SK-MEL-5 (cell line): ENCODE measurements at regions not wholly inside any gene's neighbourhood (a gene's known extent, or its start where the extent isn't known, plus 50 kb on each side); places are given as distances from the start of the nearest gene placed in this dataset.

Experiments used
- DNase-seq: peaks from one replicate; pipeline ENCODE4 v3.0.0-alpha.2; 2016; ENCODE audit warnings: low read depth, low spot score
- in situ Hi-C: cut with HindIII; loops from 2 replicates; pipeline ENCODE4 v1.10.0; 2016; ENCODE audit warnings: low sequenced_read_pairs, high pct_unique_total_duplicates, low pct_unique_long_range_greater_than_20kb

GRCh38 chr12:24270965-24271364 is 321.5 kb upstream of the SOX5 start:
- DNase-seq = no peak
- in situ Hi-C loops = no loop called here

GRCh38 chr12:24270464-24270863 is 321.0 kb upstream of the SOX5 start:
- in situ Hi-C loops = no loop called here
- DNase-seq = no peak

GRCh38 chr12:24268663-24269186 is 319.3 kb upstream of the SOX5 start:
- in situ Hi-C loops = no loop called here
- DNase-seq = no peak

DNA sequence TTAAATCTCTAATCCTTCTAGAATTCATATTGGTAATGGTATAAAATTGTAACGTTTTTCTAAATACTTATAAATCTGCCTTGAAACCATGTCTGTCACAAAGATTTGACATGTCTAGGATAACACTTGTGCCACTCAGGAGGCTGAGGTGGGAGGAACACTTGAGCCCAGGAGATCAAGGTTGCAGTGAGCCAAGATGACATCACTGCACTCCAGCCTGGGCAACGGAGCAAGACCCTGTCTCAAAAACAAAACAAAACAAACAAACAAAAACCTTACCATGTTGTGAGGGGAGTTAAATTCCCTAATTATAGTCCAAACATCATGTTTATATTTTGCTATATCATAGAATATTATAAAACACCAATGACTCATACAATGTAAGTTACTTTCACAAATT is 317.5 kb upstream of the SOX5 start:
- no peak for DNase-seq
- in situ Hi-C loops = no loop called here

- in situ Hi-C loops = no loop called here
- no peak for DNase-seq
Measured at GRCh38 chr12:24256684-24257083, 307.2 kb upstream of the SOX5 start.

- no peak for DNase-seq
- in situ Hi-C loops = no loop called here
Measured at GRCh38 chr12:24255920-24256665, 306.6 kb upstream of the SOX5 start.

- in situ Hi-C loops = no loop called here
- DNase-seq = no peak
Measured at GRCh38 chr12:24252602-24253001, 303.1 kb upstream of the SOX5 start.

DNA sequence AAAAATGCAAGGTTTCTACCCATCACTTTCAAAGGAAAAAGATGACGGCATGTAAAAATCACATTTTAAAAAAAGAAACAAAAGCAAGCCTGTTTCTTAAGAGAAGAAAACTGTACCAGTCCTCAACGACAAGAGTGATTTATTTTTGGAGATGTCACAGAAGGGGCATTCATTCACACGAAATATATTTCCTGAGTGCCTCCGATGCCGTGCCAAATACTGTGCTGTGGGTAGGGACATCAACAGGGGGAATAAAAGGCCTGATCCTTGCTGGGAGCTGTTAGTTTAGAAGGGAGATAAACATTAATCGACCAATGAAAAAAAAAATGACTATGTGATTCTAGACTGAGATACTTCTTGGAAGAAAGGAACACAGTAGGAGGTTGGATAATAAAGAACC is 297.5 kb upstream of the SOX5 start:
- in situ Hi-C loops = no loop called here
- peak; percentile 89 for DNase-seq

- in situ Hi-C loops = no loop called here
- no peak for DNase-seq
Measured at GRCh38 chr12:24246376-24246775, 296.9 kb upstream of the SOX5 start.

- DNase-seq = no peak
- in situ Hi-C loops = no loop called here
Measured at GRCh38 chr12:24244801-24245200, 295.3 kb upstream of the SOX5 start.

DNA sequence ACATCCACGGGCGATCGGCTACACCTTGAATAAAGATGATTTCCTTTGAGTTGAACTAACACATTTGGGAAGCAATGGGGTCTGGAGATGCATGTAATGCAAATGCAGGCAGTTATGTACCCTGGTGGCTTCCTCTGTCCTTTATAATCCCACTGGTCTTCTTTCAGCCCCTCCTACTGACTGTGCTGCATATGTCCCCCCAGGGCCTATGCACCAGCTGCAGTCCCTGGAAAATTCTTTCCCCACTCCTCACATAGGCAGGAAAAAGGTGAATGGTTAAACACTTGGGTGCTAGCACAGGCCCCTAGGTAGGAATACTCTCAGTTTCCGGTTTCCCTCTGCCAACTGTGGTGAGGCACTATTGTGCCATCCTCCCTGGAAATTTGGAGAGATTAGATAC is 294.8 kb upstream of the SOX5 start:
- in situ Hi-C loops = no loop called here
- no peak for DNase-seq

GRCh38 chr12:24240707-24241106 is 291.2 kb upstream of the SOX5 start:
- DNase-seq = no peak
- in situ Hi-C loops = no loop called here

- no peak for DNase-seq
- in situ Hi-C loops = no loop called here
Measured at GRCh38 chr12:24233519-24234246, 284.2 kb upstream of the SOX5 start.

DNA sequence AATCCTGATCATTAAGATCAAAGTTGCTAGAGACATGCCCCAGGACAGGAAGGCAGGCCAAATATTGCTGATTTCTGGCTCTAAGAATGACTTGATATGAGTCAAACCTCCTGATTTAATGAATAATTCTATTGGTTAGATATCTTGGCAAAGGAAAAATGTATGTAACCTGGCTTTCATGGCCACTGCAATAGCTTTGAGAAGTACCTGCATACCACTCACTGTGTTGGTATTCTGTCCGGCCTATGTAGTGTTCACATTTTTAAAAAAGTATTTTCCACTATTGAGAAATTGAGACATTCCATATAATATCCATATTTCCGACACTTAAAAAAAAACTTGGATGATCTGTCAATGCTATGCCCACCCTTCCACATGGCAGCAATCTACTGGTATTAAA is 283.1 kb upstream of the SOX5 start:
- in situ Hi-C loops = no loop called here
- no peak for DNase-seq

- no peak for DNase-seq
- in situ Hi-C loops = no loop called here
Measured at GRCh38 chr12:24231298-24231697, 281.8 kb upstream of the SOX5 start.

DNA sequence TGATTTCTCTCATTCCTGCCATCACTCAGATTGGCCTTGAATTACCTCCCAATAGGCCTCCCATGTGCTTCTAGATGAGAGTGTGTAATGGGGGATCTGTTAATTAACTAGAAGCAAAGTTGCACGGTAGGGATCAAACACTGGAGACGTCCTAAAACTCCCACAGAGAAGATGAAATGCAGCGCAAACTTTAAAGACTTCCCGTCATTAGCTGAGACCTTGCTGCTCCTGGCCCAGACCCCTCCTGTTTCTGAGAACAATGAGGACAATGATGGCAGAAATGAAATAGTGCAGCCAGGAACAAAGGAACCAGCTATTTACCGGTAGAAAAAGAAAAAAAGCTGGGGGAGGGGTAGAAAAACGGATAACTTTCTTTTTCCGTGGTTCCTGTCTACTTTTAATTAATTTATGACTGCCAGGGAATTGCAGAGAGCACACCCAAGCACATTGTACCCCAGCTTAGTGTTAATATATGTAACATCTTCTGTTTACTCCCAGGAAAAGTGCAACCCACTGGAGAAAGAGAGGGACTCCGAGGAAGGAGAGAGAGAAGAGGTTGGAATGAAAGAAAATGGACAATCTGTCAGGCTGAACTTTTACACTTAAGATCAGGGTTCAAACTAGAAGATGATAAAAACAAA is 280.7 kb upstream of the SOX5 start:
- no peak for DNase-seq
- in situ Hi-C loops = no loop called here

DNA sequence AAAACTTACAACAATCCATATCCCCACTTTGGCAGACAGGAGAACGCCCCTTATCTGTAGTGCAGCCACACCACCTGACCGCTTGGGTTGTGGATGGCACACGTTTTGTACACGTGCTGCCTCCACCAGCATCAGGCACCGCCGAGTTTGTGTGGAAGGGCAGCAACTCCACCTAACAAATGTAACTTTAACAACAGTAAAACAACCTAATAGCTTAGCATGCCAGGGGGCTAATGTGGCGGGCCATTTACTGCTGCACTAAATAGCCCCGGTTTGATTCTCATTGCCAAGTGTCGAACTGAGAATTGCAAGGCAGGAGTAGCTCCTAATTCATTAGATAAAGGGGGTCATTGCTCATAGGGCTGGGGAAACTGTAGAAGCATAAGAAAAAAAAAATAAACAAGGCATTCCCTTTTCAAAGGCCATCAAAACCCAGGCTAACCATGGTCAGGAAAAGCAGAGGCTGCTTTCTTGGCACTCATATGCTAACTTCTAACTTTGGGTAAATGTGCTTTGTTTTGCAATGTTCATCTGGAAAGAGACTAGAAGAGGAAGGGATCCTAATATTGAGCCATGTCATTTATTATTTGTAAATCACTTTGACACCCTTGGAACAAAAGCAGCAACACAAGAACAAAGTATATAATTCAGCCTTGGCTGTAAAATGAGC is 279.7 kb upstream of the SOX5 start:
- no peak for DNase-seq
- in situ Hi-C loops = no loop called here

- in situ Hi-C loops = no loop called here
- no peak for DNase-seq
Measured at GRCh38 chr12:24228371-24228770, 278.9 kb upstream of the SOX5 start.
